Omental fat pad (tissue), 3 donors: ENCODE measurements at regions not wholly inside any gene's neighbourhood (a gene's known extent, or its start where the extent isn't known, plus 50 kb on each side); places are given as distances from the start of the nearest gene placed in this dataset.
A peak's percentile ranks its signal among the peaks of the same experiment; 100 is the strongest.

Source experiments
- ATAC-seq: fragments of 150-250 bp; one replicate; pipeline ENCODE4 v1.9.1; 2016; ENCODE audit warnings: mild to moderate bottlenecking, moderate library complexity; ENCODE audit not compliant: low FRiP score
- DNase-seq: peaks from one replicate; pipeline ENCODE4 v3.0.0-alpha.2; 2019; ENCODE audit warnings: low spot score
- CTCF ChIP-seq, 3 donors: fragments of 450-650 bp; IDR thresholded peaks; one replicate each; pipeline ENCODE4 v1.5.1; 2016 to 2017; ENCODE audit warnings: antibody characterized with exemption in 3 of 3, mild to moderate bottlenecking in 3 of 3, moderate library complexity in 2 of 3

DNA sequence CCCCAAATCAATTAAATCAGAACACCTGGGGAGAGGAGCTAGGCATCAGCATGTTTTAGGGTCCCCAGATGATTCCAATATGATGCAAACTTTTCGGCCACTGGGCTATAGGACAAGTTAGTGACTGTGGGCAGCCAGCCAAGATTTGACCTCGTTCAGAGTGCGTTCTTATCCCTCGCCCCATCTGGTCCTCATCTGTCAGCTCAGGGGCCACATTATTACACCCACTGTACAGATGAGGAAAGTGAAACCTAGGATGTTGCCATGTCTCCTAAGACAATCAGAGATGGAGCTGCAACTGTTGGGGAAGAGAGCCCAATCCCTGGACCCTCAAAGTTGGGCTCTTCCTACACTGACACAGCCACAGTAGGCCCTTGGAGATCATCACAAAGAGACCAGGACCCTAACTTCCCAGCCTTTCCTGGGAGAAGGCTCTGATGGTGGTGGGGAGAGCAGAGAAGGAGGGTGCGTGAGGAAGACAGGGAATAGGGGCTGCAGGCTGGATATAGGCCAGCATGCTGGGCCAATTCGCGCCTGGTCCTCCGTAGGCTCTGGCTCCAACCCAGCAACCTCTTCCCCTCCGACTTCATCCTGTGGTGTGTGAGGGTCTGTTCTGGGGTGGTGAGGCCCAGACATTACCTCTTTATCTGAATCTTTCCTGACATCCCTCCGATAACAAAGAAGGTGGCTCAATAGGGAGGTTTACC, 109.4 kb upstream of the ZMIZ1 start:
- DNase-seq: no peak
- no peak for ATAC-seq
- TF ChIP-seq CTCF (IDR thresholded peaks at IDR 0.05): no peak

GRCh38 chr10:78959924-78960285, 108.9 kb upstream of the ZMIZ1 start:
- DNase-seq: no peak
- no peak for TF ChIP-seq CTCF (IDR thresholded peaks at IDR 0.05)
- no peak for ATAC-seq

GRCh38 chr10:78960316-78960800, 108.4 kb upstream of the ZMIZ1 start:
- ATAC-seq (peak; percentile 65), DNase-seq (no peak)
- no peak for TF ChIP-seq CTCF (IDR thresholded peaks at IDR 0.05)

DNA sequence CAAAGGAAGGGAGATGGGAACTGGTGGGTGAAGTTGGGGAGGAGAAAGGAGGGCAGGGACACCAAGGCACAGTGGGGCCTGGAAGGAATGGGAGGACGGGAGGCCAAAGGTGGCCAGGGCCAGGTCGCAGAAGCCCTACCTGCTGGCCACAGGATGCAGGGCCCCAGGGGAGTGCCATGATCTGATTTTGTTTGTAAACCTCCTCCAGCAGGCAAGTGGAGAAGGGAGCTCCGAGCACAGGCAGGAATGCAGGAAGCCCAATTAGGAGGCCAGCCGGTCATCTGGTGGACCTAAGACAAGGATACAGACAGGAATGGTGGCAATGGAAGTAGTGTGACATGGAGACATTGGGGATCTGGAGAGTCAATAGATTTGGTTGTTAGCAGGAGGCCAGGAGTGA, 107.0 kb upstream of the ZMIZ1 start:
- TF ChIP-seq CTCF (IDR thresholded peaks at IDR 0.05): no peak
- DNase-seq (no peak), ATAC-seq (no peak)

GRCh38 chr10:78963074-78964034, 105.4 kb upstream of the ZMIZ1 start:
- DNase-seq (no peak), ATAC-seq (no peak)
- TF ChIP-seq CTCF (IDR thresholded peaks at IDR 0.05): no peak

- TF ChIP-seq CTCF (IDR thresholded peaks at IDR 0.05): no peak
- no peak for DNase-seq
- no peak for ATAC-seq
Observed at GRCh38 chr10:78964274-78964951, 104.4 kb upstream of the ZMIZ1 start.
